Esophagus muscularis mucosa (tissue), 4 donors: ENCODE measurements at regions not wholly inside any gene's neighbourhood (a gene's known extent, or its start where the extent isn't known, plus 50 kb on each side); places are given as distances from the start of the nearest gene placed in this dataset.

Source experiments
- DNase-seq: peaks from one replicate; pipeline ENCODE4 v3.0.0-alpha.2; 2017; ENCODE audit errors: extremely low spot score
- H3K27ac ChIP-seq, 4 donors: fragments of 200-600 bp; sonication (generic); replicated peaks in 1 of 4; 1 replicate in 3 of 4; 2 replicates in 1 of 4; pipeline ENCODE4 v1.5.1; 2016 to 2019; ENCODE audit warnings: mild to moderate bottlenecking in 1 of 4
- H3K27me3 ChIP-seq, 4 donors: fragments of 200-600 bp; sonication (generic); one replicate each; pipeline versions ENCODE4 v1.5.1 to v1.6.0; 2016 to 2019
- H3K36me3 ChIP-seq, 4 donors: fragments of 200-600 bp; sonication (generic); one replicate each; pipeline ENCODE4 v1.5.1; 2016 to 2019
- H3K4me1 ChIP-seq, 4 donors: fragments of 200-600 bp; sonication (generic); one replicate each; pipeline ENCODE4 v1.5.1; 2016 to 2019
- H3K4me3 ChIP-seq, 4 donors: fragments of 200-600 bp; sonication (generic); 1 replicate in 2 of 4; 2 replicates in 2 of 4; pipeline ENCODE4 v1.5.1; 2016 to 2019; ENCODE audit warnings: mild to moderate bottlenecking in 4 of 4, moderate library complexity in 1 of 4
- H3K9me3 ChIP-seq, 4 donors: fragments of 200-600 bp; sonication (generic); 1 replicate in 3 of 4; 2 replicates in 1 of 4; pipeline ENCODE4 v1.5.1; 2016 to 2019
- EP300 ChIP-seq: sonication (generic); formaldehyde crosslinking; IDR thresholded peaks from one replicate; pipeline ENCODE4 v1.6.1; 2017; ENCODE audit warnings: antibody characterized with exemption
- POLR2A ChIP-seq: fragments of 450-650 bp; IDR thresholded peaks from one replicate; pipeline ENCODE4 v1.6.1; 2017; ENCODE audit warnings: antibody characterized with exemption, moderate library complexity, mild to moderate bottlenecking, low read depth
- POLR2AphosphoS5 ChIP-seq, 2 donors: sonication (generic); formaldehyde crosslinking; IDR thresholded peaks; one replicate each; pipeline ENCODE4 v1.6.1; 2017; ENCODE audit warnings: antibody characterized with exemption in 2 of 2
- WGBS: methylation state at CpG from one replicate; pipeline ENCODE4 v1.1.5; 2018; 5-methylcytosine and 5-hydroxymethylcytosine counted together
- intact Hi-C: fragments of 100-400 bp; cut with DNase I; formaldehyde crosslinking; loops from one replicate; pipeline ENCODE4 v1.15.1; 2023
- TF ChIP-seq, protein P1 (sequence below), 3 experiments: fragments of 200-600 bp in 2 of 3; fragments of 450-650 bp in 1 of 3; sonication (generic) in 2 of 3; IDR thresholded peaks; one replicate each; pipeline ENCODE4 v1.5.1; 2017 to 2019; ENCODE audit warnings: antibody characterized with exemption in 3 of 3, mild to moderate bottlenecking in 2 of 3, moderate library complexity in 1 of 3

DNA sequence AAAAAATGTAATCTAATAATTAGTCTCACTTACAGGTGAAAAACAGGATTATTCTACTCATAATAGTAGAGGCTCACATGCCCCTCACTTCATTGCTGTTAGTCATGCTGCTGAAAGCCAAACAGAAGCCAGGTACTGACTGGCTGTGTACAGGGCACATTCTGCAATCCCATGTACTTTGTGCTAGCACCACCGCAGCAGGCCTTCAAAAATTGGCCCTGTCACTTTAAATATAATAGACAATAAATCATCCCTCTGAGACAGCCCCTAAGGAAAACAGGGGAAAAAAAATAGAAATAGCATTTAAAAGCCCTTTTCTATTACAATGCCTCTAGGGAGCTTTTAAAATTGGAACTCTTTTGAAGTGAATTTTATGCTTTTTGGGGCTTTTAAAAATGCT, 723.8 kb downstream of the TUSC7 start:
- TF ChIP-seq POLR2AphosphoS5 (IDR thresholded peaks at IDR 0.05) (no peak), POLR2A (no peak), EP300 (no peak)
- TF ChIP-seq, protein P1, sequence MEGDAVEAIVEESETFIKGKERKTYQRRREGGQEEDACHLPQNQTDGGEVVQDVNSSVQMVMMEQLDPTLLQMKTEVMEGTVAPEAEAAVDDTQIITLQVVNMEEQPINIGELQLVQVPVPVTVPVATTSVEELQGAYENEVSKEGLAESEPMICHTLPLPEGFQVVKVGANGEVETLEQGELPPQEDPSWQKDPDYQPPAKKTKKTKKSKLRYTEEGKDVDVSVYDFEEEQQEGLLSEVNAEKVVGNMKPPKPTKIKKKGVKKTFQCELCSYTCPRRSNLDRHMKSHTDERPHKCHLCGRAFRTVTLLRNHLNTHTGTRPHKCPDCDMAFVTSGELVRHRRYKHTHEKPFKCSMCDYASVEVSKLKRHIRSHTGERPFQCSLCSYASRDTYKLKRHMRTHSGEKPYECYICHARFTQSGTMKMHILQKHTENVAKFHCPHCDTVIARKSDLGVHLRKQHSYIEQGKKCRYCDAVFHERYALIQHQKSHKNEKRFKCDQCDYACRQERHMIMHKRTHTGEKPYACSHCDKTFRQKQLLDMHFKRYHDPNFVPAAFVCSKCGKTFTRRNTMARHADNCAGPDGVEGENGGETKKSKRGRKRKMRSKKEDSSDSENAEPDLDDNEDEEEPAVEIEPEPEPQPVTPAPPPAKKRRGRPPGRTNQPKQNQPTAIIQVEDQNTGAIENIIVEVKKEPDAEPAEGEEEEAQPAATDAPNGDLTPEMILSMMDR (IDR thresholded peaks at IDR 0.05) = no peak
- 86% methylated on average over 1 of the region's 1 CpG for WGBS
- H3K36me3 ChIP-seq = no peaks in the 10 kb centered on the region
- no peak overlapping the region for H3K4me3 ChIP-seq
- H3K27ac ChIP-seq = no peak overlapping the region
- no peaks in the 10 kb centered on the region for H3K9me3 ChIP-seq
- no peaks in the 10 kb centered on the region for H3K4me1 ChIP-seq
- H3K27me3 ChIP-seq = no peaks in the 10 kb centered on the region
- no peak for DNase-seq
- intact Hi-C loops = no loop called here

DNA sequence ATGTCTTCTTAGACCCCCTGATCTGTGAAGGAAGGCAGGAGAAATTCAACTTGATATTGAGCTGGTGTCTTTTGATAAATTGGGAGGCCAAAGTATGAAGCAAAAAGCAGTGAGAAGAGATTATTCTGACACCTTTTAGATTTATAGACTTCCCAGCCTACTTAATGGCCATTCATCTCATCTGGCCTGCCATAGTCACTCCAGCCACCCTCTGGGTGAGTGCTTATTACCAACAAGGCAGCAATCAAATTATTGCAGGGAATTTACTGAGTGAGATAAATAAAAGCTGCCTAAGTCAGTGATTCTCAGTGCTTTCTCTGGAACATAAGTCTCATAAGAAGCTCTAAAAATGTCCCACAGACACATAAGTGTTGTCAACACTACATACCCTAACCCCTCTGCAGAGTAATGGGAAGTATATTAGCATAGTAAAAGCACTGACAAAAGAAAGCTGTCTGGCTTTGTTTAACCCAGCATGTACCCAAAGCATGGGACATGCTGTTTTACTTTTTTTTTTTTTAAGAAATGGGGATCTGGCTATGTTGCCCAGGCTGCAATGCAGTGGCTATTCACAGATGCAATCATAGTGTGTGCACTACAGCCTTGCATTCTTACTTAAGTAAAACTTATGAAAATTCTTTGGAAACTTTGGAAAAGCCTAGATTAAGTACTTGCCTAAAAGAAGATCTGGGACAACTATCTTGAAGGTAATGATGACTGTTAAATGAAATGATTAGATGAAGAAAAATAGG, 725.3 kb downstream of the TUSC7 start:
- DNase-seq = no peak
- intact Hi-C loops = no loop called here
- TF ChIP-seq, protein P1 (IDR thresholded peaks at IDR 0.05) = no peak
- TF ChIP-seq POLR2A (no peak), EP300 (no peak), POLR2AphosphoS5 (IDR thresholded peaks at IDR 0.05) (no peak)

DNA sequence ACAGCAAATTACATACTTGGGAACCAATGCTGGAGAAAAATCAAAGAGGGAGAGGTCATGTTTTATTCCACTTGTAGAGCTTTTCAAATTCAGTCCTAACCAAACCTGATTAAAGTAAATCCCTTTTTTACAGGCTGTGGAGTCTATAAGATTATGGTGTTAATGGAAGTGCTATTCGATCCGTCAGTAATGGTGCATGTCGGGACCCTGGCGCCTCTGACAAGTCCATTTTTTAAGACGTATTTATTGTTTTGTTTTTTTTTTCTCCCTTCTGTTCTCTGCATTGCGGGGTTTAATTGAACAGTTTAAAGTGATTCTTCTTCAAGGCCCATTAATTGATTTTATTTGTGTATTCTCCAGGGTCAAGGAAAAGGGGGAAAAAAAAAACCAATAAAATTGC, 725.9 kb downstream of the TUSC7 start:
- no peaks in the 10 kb centered on the region for H3K27me3 ChIP-seq
- intact Hi-C loops = no loop called here
- H3K4me1 ChIP-seq = no peaks in the 10 kb centered on the region
- no peak overlapping the region for H3K4me3 ChIP-seq
- H3K36me3 ChIP-seq = no peaks in the 10 kb centered on the region
- H3K27ac ChIP-seq = no peak overlapping the region
- TF ChIP-seq EP300 (no peak), POLR2A (no peak), POLR2AphosphoS5 (IDR thresholded peaks at IDR 0.05) (no peak)
- TF ChIP-seq, protein P1 (IDR thresholded peaks at IDR 0.05) = no peak
- H3K9me3 ChIP-seq = no peaks in the 10 kb centered on the region
- DNase-seq = no peak
- whole genome bisulfite sequencing = 97% methylated on average over 6 of the region's 6 CpGs

More for the DNA sequence above, 725.3 kb downstream of the TUSC7 start:
- H3K27ac ChIP-seq = no peak overlapping the region
- no peaks in the 10 kb centered on the region for H3K4me1 ChIP-seq
- no peaks in the 10 kb centered on the region for H3K27me3 ChIP-seq
- H3K36me3 ChIP-seq = no peaks in the 10 kb centered on the region
- no peak overlapping the region for H3K4me3 ChIP-seq
- H3K9me3 ChIP-seq = no peaks in the 10 kb centered on the region

DNA sequence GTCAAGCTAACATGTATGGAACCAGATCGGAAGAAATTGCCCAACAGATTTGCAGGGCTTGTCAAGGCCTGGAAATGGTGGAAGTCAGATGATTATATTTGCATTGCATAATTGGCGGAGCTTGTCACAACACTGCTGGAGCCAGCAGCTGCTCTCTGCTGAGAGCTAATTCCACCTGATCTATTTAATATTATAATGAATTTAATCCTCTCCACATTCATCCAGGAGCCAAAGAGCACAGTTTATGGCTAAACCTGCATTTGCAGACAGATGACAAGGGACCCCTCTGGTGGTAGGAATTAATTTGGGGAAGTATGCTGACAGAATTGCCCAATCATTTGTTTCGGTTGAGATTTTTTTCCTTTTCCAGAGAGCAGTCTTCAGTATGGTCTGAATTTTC, 730.2 kb downstream of the TUSC7 start:
- peaks cover 0 to 4% (median 0%) of the 10 kb centered on the region in 4 donors for H3K27me3 ChIP-seq
- H3K4me1 ChIP-seq = no peaks in the 10 kb centered on the region
- DNase-seq = no peak
- no peak for TF ChIP-seq EP300
- TF ChIP-seq, protein P1 (IDR thresholded peaks at IDR 0.05) = peak in 1 of 3 experiments; percentile 23
- no peak for TF ChIP-seq POLR2A
- H3K27ac ChIP-seq = no peak overlapping the region
- no peaks in the 10 kb centered on the region for H3K9me3 ChIP-seq
- H3K4me3 ChIP-seq = no peak overlapping the region
- 68% methylated on average over 3 of the region's 3 CpGs for WGBS
- H3K36me3 ChIP-seq = no peaks in the 10 kb centered on the region
- intact Hi-C loops = no loop called here

DNA sequence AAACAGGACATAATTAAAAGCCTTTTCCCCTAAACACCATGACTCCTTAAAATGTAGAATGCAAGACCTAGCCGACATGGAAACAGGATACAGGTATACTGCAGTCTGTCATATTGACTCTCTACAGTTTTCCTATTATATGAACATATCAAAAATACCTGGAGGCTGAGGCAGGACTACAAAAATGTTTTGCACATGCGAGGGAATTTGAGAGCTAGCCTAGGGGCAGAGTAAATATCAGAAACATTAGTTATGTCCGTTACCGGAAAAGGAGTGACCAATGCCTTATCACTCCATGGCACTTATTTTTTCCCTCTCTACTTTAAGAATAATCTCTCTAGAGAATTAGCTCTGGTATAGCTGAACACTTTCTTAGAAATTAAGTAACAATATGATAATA, 732.3 kb downstream of the TUSC7 start:
- intact Hi-C loops = no loop called here
- H3K4me1 ChIP-seq = no peaks in the 10 kb centered on the region
- no peaks in the 10 kb centered on the region for H3K36me3 ChIP-seq
- H3K9me3 ChIP-seq = no peaks in the 10 kb centered on the region
- WGBS = 72% methylated on average over 4 of the region's 4 CpGs
- H3K27me3 ChIP-seq = peaks cover 0 to 4% (median 0%) of the 10 kb centered on the region in 4 donors
- H3K4me3 ChIP-seq = no peak overlapping the region
- TF ChIP-seq, protein P1 (IDR thresholded peaks at IDR 0.05) = no peak
- TF ChIP-seq EP300 (no peak), POLR2AphosphoS5 (IDR thresholded peaks at IDR 0.05) (no peak), POLR2A (no peak)
- no peak for DNase-seq
- no peak overlapping the region for H3K27ac ChIP-seq
